ENCODE measurements at regions not wholly inside any gene's neighbourhood (a gene's known extent, or its start where the extent isn't known, plus 50 kb on each side); places are given as distances from the start of the nearest gene placed in this dataset.

DNA sequence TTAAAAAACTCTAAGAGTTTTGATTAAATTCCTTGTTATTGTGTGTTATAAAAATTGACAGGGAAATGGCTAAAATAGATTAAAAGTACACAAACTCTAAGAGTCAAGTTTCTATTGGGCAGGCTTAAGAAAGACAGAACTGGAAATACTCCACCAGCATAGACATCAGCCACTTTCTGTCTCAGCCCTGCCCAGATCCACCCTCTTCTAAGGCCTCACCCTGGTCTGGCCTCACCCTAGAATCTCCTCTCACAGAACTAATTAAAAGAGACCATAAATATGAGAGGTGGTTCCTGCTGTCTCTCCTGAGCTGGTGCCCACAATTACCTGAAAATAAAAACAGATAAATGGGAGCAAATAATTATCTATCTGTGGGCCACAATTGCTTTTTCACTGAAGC, 1951.0 kb downstream of the TP53TG3F start:
- H3K27me3 ChIP-seq (ENCODE audit: low read depth, low read length), result no peaks in the 10 kb centered on the region
- H3K36me3 ChIP-seq (replicated peaks; ENCODE audit: low read depth, low read length), result no peaks in the 10 kb centered on the region
- TF ChIP-seq, protein P1, sequence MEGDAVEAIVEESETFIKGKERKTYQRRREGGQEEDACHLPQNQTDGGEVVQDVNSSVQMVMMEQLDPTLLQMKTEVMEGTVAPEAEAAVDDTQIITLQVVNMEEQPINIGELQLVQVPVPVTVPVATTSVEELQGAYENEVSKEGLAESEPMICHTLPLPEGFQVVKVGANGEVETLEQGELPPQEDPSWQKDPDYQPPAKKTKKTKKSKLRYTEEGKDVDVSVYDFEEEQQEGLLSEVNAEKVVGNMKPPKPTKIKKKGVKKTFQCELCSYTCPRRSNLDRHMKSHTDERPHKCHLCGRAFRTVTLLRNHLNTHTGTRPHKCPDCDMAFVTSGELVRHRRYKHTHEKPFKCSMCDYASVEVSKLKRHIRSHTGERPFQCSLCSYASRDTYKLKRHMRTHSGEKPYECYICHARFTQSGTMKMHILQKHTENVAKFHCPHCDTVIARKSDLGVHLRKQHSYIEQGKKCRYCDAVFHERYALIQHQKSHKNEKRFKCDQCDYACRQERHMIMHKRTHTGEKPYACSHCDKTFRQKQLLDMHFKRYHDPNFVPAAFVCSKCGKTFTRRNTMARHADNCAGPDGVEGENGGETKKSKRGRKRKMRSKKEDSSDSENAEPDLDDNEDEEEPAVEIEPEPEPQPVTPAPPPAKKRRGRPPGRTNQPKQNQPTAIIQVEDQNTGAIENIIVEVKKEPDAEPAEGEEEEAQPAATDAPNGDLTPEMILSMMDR (IDR thresholded peaks at IDR 0.05; ENCODE audit: low read depth, low read length), result no peak
- no peak for TF ChIP-seq EZH2phosphoT487 (IDR thresholded peaks at IDR 0.05; ENCODE audit: low read depth)
- H4K20me1 ChIP-seq (ENCODE audit: insufficient read depth, low read length), result no peaks in the 10 kb centered on the region
- H3K9ac ChIP-seq (ENCODE audit: low read length), result no peak overlapping the region
- no peak overlapping the region for H3K4me2 ChIP-seq (ENCODE audit: low read length)
- H3K9me3 ChIP-seq (ENCODE audit: insufficient read depth, low read length), result 0 out of 2 replicates have a peak, but pooled peaks cover 3% of the 10 kb centered on the region
- no peaks in the 10 kb centered on the region for H3K79me2 ChIP-seq (ENCODE audit: low read length)
- H3K4me3 ChIP-seq (ENCODE audit: low read length), result no peak overlapping the region
- no peak overlapping the region for H2AFZ ChIP-seq (ENCODE audit: low read depth, low read length)
- H3K27ac ChIP-seq (ENCODE audit: low read length), result no peak overlapping the region
- H3K4me1 ChIP-seq (ENCODE audit: low read length), result no peaks in the 10 kb centered on the region

DNA sequence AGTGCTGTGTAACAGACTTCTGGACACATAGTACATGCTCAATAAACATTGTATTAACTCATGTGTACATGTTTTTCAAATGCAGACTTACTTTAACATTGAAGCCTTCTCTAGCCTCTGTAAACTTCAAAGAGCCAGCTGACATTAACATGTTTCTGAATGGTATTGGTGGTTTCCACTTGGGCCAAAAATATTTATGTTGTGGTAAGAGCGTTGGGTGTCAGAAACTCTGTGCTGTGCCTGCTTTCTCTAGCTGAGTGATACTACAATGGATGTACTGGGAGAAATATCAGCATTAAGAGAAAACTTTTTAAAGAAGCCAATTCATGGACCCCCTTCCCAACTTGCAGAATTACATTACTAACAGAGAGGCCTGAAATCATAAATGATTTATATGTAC, 1951.7 kb downstream of the TP53TG3F start:
- no peaks in the 10 kb centered on the region for H4K20me1 ChIP-seq (ENCODE audit: insufficient read depth, low read length)
- no peaks in the 10 kb centered on the region for H3K27me3 ChIP-seq (ENCODE audit: low read depth, low read length)
- H3K4me3 ChIP-seq (ENCODE audit: low read length), result no peak overlapping the region
- no peaks in the 10 kb centered on the region for H3K4me1 ChIP-seq (ENCODE audit: low read length)
- TF ChIP-seq EZH2phosphoT487 (IDR thresholded peaks at IDR 0.05; ENCODE audit: low read depth), result no peak
- TF ChIP-seq, protein P1 (IDR thresholded peaks at IDR 0.05; ENCODE audit: low read depth, low read length), result no peak
- H2AFZ ChIP-seq (ENCODE audit: low read depth, low read length), result no peak overlapping the region
- H3K9ac ChIP-seq (ENCODE audit: low read length), result no peak overlapping the region
- H3K4me2 ChIP-seq (ENCODE audit: low read length), result no peak overlapping the region
- H3K36me3 ChIP-seq (replicated peaks; ENCODE audit: low read depth, low read length), result no peaks in the 10 kb centered on the region
- 0 out of 2 replicates have a peak, but pooled peaks cover 3% of the 10 kb centered on the region for H3K9me3 ChIP-seq (ENCODE audit: insufficient read depth, low read length)
- no peaks in the 10 kb centered on the region for H3K79me2 ChIP-seq (ENCODE audit: low read length)
- no peak overlapping the region for H3K27ac ChIP-seq (ENCODE audit: low read length)

DNA sequence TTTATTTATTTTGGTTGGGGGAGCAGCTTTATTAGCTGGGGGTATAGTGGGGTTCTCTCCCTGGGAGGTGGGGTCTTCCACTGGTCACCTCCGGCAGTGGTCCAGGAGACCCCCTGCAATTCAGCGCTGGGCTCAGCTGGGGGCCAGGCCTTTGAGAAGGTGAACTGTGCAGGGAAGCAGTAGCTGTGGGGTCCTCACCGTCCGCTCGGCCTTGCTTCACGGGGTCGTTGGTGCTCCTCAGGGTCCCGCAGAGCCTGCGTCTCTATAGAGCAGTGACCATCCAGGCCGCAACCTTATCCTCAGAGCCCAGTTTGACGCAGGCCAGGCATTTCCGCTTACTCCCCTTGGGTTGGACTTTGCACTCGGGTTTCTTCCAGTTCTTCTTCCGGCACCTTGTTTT, 1954.7 kb downstream of the TP53TG3F start:
- Histone ChIP-seq H3K27me3 (ENCODE audit: low read depth, low read length) (no peaks in the 10 kb centered on the region), H3K27ac (ENCODE audit: low read length) (no peak overlapping the region), H2AFZ (ENCODE audit: low read depth, low read length) (no peak overlapping the region), H3K4me2 (ENCODE audit: low read length) (no peak overlapping the region), H3K9me3 (ENCODE audit: insufficient read depth, low read length) (0 out of 2 replicates have a peak, but pooled peaks cover 3% of the 10 kb centered on the region), H3K4me3 (ENCODE audit: low read length) (no peak overlapping the region), H3K79me2 (ENCODE audit: low read length) (no peaks in the 10 kb centered on the region), H3K9ac (ENCODE audit: low read length) (no peak overlapping the region), H3K36me3 (replicated peaks; ENCODE audit: low read depth, low read length) (no peaks in the 10 kb centered on the region), H4K20me1 (ENCODE audit: insufficient read depth, low read length) (no peaks in the 10 kb centered on the region), H3K4me1 (ENCODE audit: low read length) (no peaks in the 10 kb centered on the region)
- TF ChIP-seq, protein P1 (IDR thresholded peaks at IDR 0.05; ENCODE audit: low read depth, low read length), result no peak
- no peak for TF ChIP-seq EZH2phosphoT487 (IDR thresholded peaks at IDR 0.05; ENCODE audit: low read depth)

DNA sequence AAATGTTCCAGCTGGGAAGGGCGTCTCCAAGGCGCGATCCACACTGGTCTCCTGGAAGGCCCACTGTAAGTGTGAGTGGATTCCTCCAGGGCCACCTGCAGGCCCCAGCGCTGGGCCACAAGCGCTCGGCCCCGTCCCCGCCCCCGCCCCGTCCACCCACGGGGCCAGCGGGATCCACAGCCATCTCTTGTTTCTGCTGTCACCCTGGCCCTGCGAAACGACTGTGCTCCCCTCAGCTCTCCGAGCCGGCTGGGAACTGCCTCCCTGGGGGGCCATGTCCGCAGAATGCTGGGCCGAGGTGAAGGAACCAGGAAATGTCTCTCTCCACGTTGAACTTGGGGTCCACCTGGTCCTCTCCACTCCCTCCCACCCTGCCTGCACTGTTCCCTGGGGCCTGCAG, 1955.2 kb downstream of the TP53TG3F start:
- TF ChIP-seq, protein P1 (IDR thresholded peaks at IDR 0.05; ENCODE audit: low read depth, low read length), result no peak
- Histone ChIP-seq H2AFZ (ENCODE audit: low read depth, low read length) (no peak overlapping the region), H3K4me2 (ENCODE audit: low read length) (no peak overlapping the region), H3K9me3 (ENCODE audit: insufficient read depth, low read length) (0 out of 2 replicates have a peak, but pooled peaks cover 3% of the 10 kb centered on the region), H3K27me3 (ENCODE audit: low read depth, low read length) (no peaks in the 10 kb centered on the region), H3K4me3 (ENCODE audit: low read length) (no peak overlapping the region), H3K36me3 (replicated peaks; ENCODE audit: low read depth, low read length) (no peaks in the 10 kb centered on the region), H3K9ac (ENCODE audit: low read length) (no peak overlapping the region), H3K4me1 (ENCODE audit: low read length) (no peaks in the 10 kb centered on the region), H3K79me2 (ENCODE audit: low read length) (no peaks in the 10 kb centered on the region), H4K20me1 (ENCODE audit: insufficient read depth, low read length) (no peaks in the 10 kb centered on the region), H3K27ac (ENCODE audit: low read length) (no peak overlapping the region)

Data from OCI-LY3 (cell line).